Renal cortical epithelial cell (primary cell): ENCODE measurements at regions not wholly inside any gene's neighbourhood (a gene's known extent, or its start where the extent isn't known, plus 50 kb on each side); places are given as distances from the start of the nearest gene placed in this dataset.

ENCODE experiments used
- DNase-seq: peaks from one replicate; pipeline ENCODE4 v3.0.0-alpha.2; 2011; ENCODE audit warnings: low read depth

DNA sequence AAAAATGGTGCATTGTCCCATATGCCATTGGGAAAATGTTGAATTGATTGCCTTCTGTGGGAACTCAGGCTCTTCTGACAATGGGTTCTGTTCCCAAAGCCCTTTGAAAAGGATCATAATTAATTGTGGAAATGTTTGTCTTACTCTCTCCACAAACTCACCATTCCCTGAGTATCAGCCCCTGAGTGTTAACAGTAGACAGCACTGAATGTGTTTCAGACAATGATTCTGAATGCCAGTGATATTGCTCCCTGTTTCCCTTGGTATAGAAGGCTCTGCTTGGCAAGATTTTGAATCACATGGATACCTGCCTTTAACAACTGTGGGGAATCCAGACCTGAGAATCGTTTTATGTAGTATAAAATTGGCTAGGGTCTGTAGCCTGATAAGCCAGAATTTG lies 1096.8 kb downstream of the ADGRL2 start:
- no peak for DNase-seq

DNA sequence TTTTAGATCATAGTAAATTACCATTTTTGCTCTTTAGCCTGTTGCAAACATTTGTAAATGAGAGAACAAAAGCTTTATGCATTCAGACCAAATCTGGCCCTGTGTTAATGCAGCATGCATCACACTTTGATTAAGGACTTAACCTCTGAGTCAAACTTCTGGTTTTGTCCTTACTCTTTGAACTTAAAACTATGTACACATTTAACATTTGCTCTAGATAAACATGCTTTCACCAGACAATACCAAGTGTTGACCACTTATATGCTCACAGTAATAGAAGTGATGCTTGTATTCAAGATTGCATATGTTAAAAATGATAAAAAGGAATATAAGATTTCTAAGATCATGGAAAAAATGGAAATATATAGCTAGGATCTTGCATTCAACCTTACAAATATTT lies 1095.3 kb downstream of the ADGRL2 start:
- DNase-seq: no peak

DNA sequence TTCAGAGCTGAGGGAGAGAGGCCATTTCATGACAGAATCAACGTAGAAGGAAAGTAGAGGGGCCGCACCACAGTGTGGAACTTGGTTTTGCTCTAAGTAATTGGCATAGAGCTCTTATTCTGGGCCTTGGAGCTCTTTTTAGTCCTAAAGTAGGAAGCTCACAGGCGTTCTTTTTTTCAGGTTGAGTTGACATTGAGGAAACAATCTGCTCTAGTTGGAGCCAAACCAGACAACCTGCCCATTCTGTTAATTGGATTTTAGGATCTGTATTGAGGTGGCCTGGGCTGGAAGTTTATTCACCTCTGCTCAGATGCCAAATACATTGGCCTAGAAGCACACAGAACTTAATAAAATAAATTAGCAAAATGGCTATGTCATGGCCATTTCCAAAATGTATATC lies 1093.9 kb downstream of the ADGRL2 start:
- DNase-seq: no peak

DNA sequence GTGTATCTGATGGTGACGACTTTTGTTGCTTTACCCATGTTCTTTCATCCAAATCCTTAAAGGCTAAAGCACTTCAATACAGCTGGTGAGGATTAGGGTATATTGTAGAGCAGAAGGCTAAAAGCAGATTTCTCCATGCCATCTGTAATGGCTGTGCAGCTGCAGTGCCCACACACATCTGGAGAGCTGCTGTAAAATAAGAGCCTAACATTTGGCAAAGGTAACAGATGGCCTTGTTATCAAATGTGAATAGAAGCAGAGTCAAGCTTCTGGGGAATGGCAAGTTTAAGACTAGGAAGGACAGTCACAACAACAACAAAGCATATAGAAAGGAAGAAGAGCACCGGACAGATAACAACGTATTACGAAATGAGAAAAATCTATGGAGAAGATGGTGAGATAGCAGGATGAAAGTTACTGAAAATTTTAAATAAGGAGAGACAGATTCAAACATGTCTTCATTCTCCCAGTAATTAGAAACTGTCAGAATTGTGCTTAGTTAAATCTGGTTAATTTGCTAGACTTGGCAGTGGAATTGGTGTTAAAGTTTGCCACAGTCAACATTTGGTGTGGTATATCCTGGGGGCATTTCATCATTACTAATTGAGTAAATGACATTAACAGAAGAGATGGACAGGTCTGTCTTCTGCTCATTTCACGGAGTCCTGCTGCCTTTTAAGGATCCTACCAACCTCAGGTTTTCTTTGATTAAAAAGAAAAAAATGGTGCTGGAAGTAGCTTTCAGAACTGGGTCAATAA lies 1093.2 kb downstream of the ADGRL2 start:
- DNase-seq: no peak

DNA sequence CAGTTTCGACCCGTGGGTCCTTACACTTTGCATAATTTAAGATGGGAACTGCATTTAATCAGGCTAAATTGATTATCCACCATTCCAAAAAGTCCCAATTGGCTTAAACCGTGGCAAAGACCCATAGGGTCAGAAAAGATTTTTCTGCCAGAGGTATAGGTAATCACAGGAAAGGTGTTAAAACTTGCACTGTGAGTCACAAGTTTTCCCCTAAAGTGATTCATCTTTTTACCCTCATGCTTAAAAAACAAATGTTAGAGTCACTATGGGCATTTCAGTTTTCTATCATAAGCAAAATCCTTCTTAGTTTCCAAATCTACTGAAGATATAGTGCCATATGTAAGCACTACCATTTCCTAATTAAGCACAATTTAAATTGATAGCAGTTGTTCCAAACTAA lies 1079.8 kb downstream of the ADGRL2 start:
- peak; percentile 1 for DNase-seq

DNA sequence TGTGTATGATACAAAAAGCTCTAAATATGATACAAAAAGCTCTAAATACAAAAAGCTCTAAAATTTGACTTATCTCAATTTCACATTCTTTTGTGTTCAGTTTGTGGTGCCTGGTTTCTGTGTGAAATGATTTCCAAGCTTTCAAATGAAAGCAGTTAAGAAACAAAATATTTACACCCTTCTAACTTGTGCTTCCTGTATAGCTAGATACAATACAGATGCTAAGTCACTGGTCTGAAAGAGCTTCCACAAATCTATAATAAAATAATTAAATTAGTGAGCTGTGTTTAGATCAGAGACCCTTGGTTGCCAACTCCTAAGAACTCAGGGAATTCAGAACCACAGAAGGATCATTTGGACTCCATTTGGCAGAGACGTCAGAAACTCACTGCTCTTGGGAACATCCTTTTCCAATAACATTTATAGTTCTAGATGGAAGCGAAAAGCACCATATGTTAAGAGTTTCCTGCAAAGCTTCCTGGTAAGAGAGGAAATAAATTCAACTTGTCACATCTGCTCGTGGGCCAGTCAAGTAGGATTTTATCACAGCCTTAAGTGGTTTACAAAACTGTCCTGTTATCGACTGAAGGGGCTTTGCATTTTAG lies 1079.1 kb downstream of the ADGRL2 start:
- DNase-seq: no peak

DNA sequence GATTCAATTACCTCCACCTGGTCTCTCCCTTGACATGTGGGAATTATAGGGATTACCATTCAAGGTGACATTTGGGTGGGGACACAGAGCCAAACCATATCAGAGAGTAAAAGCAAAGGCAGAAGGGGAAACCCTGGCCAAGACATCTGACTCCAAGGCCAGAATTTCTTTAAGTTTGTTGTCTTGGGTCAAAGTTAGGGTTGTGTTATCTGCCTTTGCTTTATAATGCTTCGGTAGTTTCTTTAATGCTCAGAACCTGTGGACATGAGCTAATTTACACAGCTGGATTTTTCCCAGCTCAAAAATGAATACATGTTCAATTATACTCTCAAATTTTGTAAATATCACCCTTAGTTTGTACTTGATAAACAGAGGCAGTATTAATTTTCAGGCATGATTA lies 1074.4 kb downstream of the ADGRL2 start:
- DNase-seq: no peak

DNA sequence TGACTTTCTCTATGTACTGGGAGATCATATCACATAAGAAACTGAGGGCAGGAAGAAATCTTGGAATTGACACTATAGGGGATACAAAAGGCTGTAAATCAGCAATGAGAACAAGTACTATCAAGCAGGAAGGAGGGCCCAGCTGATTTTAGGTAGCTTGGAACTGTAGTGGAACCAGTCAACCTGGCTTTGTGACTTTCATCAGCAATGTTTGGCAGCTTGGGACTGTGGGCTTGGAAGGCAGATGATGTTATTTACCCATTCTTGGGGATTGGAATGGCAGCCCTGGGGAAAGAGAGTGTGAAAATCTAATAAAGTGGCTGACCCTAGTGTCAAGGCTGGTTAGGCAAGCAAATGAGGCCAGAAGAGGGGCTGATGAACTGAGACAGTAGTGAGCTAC lies 1073.3 kb downstream of the ADGRL2 start:
- no peak for DNase-seq

DNA sequence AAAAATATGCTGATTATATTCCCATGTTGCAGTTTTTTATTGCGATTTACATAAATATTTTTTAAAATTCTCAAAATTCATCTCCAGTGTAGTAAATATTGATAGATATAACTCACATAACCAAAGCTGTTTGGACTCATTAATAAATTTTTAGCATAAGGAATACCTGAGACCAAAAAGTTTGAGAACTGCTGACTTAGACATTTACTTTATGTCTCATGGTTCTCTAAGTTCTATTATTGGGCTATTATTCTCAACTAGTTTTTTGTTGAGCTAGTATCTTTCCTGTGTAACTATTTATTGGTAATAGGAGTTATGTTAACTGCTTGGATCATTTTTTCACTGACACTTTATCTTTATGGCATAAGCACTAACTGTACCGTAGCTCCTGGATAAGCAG lies 1069.6 kb downstream of the ADGRL2 start:
- no peak for DNase-seq

DNA sequence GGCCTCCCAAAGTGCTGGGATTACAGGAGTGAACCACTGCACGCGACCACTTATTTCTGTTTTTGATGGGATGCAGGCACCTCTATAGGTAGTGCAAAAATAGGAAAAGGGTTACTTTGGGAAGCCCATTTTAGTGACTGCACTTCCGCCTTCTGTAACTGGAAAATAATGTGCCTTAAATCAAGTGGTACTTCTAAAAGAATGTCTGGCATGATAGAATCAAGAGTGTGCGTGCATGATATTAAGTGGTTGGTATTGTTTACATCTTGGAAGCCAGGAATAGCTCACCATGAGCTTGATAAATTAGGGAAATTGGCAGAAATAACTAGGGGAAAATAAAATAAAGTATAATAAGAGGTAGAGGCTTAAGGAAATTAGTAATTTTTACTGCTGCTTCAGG lies 1067.0 kb downstream of the ADGRL2 start:
- DNase-seq: no peak

DNA sequence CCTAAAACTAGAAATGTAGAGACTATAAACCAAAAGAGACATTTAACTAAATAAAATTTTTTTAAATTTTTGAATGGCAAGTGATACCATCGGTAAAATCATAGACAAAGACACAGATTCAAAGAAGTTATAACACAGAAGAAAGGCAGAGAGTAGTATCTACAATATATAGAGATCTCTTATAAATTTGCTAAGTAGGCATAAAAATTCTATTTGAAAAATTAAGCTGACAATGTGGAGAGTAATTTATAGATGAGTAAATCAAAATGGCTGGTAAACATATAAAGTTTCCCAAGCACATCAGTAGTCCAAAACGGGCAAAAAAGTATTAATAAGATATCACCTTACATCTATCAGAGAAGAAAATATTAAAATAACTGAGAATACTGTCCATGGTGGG lies 1061.0 kb downstream of the ADGRL2 start:
- no peak for DNase-seq

DNA sequence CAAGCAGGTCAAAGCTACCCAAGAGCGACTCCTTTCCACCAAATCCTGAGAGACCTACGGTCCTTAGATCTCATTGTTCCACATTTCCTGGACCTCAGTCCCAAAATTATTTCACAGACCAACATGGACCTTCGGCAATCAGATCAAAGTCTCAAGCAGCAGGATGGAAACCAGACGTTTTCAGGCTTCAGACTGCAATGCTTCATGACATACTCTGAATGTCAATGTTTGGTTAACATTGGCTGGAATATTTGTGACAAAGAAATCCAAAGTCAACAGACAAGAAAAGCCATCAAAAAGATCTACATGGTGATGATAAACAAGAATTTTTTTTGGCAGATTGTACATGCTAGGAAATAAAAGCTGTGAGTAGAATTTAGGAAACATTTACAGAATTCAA lies 1057.3 kb downstream of the ADGRL2 start:
- DNase-seq: no peak

DNA sequence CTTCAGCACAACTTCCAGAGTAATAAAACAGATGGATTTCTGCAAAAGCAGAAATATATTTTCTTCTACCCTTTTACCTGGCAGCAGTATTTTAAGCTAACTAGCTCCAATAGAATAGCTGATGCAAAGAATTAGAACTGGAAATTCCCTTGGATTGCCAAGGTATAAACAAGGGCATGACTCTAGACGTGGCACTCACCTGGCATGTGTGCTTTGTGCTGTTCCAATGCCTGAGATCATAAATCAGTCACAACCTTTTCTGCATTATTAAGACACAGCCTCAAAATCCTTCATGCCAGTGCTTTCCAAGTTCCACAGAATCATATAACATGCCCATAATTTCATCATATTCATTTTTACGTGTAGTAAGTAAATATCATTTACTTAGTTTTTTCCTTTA lies 1048.7 kb downstream of the ADGRL2 start:
- DNase-seq: no peak

DNA sequence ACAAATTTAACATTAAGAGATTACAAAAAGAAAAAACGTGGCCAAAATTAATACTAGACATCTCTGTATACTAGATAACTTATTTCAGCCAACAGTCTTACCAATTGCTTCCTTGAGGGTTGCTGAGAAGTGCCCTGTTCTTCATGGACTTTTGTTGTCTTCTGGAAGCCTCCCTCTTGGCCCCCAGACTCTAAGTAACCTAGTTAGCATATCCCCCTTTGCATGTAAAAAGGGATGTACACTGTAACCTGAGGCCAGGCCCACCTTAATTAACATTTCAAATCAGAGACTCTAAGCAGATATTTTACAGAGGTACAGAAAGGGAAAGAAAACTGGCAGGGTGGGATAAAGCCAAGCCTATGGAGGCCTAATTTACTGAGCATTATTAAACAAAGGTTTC lies 1047.3 kb downstream of the ADGRL2 start:
- DNase-seq: no peak

DNA sequence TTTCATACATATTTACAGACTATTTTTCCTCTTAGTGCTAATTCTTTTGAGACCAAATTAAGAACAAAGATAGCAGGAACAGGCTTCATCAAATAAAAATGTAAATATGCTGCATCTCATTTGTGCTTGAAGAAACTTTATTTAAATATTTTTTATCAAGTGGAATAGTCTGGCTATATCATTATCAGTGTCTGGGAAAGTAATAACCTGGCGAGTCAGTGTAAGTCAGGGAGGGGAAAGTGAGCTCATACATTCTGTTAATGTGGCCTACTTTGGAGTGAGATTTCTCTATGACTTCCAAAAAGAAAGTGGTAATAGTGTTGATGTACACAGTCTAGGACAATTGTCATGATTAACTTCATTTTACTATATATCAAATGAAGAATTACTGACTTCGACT lies 1045.1 kb downstream of the ADGRL2 start:
- DNase-seq: no peak

DNA sequence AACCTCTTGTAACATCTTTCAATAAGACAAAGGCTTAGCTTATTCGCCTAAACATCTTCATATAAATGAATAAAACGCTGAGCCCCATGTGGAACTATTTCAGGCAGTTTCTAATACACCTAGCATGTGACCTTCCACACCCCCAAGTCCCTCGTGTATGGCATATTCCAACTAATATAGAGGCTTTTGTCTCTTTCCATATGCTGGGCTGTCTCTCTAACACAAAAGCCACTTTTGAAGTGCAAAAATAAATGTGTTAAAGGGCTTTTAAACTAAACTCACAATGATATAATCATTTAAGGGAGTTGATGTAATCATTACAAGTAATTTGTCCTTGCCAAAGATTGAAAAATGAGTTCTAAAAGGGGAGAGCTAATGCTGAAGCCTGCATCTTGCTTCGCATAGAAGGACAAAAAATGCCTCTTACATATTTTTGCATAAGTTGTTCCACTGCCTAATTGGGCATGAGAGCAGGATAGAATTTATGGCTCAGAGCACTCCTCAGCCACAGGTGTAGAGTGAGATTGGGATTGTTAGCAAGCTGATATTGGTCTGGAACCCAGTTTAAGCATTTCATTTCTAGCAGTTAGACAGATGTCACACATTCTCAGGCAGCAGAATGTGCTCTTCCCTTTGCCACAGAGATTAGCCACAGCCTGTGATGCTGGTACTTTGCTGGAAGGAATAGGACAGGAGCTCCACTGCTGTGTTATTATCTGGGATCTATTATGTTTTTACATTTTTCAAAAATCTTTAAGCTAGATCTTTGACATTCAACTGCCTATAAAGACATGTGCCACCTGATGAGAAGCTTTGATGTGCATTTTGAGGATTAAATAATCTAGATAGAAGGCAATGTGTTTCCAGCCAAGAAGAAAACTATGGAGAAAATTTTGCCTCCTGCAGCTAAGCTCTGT lies 1044.4 kb downstream of the ADGRL2 start:
- no peak for DNase-seq

DNA sequence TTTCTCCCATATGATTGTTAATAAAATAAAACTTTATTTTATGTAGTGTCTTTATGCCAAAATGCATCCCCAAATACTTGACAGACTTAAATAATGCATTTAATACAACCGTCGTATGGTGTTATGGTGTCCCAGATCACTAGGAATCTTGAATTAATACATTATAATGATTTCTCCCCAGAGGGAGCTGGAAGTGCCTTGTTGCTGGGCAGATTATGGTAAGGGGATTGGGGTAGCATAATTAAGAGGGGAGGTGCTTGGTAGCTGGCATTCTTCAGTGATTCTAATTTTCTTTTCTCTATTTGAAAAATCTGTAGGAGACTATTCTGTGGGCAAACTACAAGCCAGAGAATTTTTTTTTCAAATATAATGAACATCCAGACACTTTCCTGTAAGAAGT lies 1043.7 kb downstream of the ADGRL2 start:
- no peak for DNase-seq

DNA sequence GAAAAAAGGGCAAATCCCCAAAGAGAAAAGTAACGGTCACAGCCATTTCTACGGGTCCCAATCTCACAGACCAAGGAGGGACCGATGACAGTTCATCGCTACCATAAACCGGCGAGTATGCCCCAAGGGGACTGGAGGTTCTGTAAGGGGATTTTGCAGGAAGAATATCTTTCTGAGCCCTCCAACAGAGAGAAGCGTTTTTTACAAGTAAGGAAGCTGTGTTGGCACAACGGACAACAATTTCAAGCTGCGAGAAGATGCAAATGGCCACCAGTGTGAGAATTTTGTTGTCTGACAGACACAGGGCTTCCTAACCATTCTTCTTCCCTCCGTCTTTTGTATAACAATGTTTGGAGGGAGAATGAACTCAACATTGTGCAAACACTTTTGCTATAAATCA lies 1043.1 kb downstream of the ADGRL2 start:
- no peak for DNase-seq

DNA sequence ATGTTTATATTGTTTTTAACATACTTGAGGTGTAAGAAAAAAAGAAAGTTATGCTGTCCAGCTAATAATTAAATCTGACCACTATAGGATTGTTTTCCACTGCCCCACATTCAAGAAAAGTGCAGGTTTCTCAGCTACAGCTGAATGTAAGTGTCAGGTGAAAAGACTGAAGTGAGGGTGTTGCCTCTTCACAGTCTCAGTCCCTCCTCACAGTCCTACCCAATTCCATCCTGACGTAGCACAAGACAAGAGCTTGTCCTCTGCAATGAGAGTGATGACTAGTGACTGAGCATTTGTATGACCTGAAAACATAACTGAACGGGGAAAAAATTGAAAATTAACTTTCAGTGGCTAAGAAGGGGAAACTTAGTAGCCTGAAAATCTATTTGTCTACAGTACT lies 1039.5 kb downstream of the ADGRL2 start:
- no peak for DNase-seq

DNA sequence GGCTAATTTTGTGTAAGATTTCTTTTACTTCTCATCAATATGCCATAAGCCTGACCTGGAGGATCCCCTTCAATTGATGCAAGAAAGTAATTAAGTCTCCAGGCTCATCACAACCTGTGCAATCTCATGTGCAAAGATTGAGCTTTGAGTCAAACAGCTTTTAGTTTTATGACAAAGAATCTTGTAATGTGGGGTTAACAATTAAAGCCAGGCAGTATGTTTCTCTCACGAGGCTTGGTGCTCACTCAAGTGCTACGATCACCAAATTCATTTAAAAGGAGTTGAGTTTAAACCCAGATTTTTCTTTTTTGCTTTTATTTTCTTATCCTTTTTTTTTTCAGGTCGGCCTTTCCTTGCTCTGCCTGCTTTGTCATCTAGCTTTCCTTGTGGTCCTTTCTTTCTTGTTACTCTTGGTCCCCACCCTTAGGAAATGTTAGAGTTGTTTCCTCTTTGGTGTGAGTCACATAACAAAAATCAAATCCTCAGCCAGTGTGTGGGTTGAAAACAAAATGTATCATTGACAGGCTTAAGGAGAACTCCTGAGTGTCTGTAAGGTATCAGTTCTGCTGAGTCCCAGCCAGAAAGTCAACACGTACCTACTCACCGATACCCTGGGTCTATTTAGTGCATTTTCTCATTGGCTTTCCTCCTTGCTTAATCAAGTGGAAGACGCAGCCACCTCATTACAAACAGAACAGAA lies 1037.2 kb downstream of the ADGRL2 start:
- peak; percentile 90 for DNase-seq

DNA sequence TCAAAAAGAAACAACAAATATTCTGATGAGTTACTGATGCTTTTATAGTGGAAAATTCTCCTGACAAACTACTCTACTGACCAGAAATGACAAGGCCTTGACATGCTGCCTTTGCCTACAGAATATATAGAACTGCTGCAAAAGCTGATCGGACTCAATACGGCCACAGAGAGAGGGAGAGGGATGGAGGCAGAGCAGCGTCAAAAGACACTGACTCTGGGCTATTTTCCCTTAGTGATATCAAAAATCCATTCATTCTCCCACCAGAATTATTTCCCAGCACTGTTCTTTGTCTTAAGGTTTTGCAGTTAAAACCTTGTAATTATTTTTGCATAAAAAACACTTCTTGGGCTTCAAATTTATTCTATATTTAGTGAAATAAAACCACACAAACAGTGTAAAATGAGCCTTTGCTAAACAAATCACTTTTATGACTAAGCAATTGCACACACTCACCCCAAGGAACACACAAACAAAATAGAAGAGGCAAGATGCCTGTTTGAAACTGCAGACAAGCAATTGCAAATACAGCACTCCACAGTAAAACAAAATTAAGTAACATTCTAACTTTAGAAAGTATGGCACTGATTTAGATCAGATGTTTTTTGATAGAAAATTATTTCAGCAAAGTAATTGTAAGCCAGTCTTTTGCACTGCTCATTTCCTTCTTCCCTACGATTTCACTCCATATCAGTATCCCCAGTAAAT lies 1036.4 kb downstream of the ADGRL2 start:
- no peak for DNase-seq
